HCT116 (cell line): ENCODE measurements at regions not wholly inside any gene's neighbourhood (a gene's known extent, or its start where the extent isn't known, plus 50 kb on each side); places are given as distances from the start of the nearest gene placed in this dataset.

Source experiments
- ATAC-seq: fragments of 200-7000 bp; cut with Tn5 transposase; 2 replicates; pipeline ENCODE4 v1.9.1; 2020; ENCODE audit warnings: mild to moderate bottlenecking, moderate library complexity
- BruUV-seq: library from RNA; stranded (reverse); fragments of 400-500 nt; replicated peaks from 2 replicates; lab custom pipeline; 2021; lab: Mats Ljungman, UMichigan
- CTCF ChIA-PET: fragments of 300-600 bp; sonication (Branson Sonifier 250); formaldehyde crosslinking; loops from one replicate; lab custom pipeline; 2021; ENCODE audit warnings: antibody characterized with exemption; lab: Charles Lee
- POLR2A ChIA-PET: fragments of 300-600, 350-600 bp; sonication (Branson Sonifier 250); formaldehyde crosslinking; loops from one replicate; lab custom pipeline; 2021; ENCODE audit warnings: antibody characterized with exemption; lab: Charles Lee
- RAD21 ChIA-PET, 2 experiments: fragments of 300-600 bp; sonication (Branson Sonifier 250); formaldehyde crosslinking; loops; one replicate each; lab custom pipeline; 2023; ENCODE audit warnings: low total read pairs in 2 of 2; ENCODE audit not compliant: uncharacterized antibody in 2 of 2, unreplicated experiment in 2 of 2, low non-redundant PET in 1 of 2; lab: Charles Lee
- DNase-seq: peaks from one replicate; pipeline ENCODE4 v3.0.0-alpha.2; 2010; ENCODE audit warnings: low read depth, low spot score
- H2AFZ ChIP-seq: fragments of 200-600 bp; shearing (Covaris generic), sonication (generic); 2 replicates; pipeline ENCODE4 v1.6.1; 2017; ENCODE audit warnings: low read depth, mixed run types, mixed read lengths, antibody characterized with exemption, low read length; ENCODE audit not compliant: poor library complexity, severe bottlenecking
- H3K27ac ChIP-seq: 2 replicates; pipeline ENCODE4 v1.5.1; 2012; ENCODE audit warnings: low read depth, low read length
- H3K27me3 ChIP-seq: fragments of 200-600 bp; sonication (generic); 2 replicates; pipeline ENCODE4 v1.6.1; 2016; ENCODE audit warnings: mixed run types, low read length, mixed read lengths; ENCODE audit not compliant: insufficient read depth
- H3K36me3 ChIP-seq, 2 experiments: fragments of 200-500 bp in 1 of 2; fragments of 200-600 bp in 1 of 2; sonication (Bioruptor generic) in 1 of 2; sonication (generic) in 1 of 2; 2 replicates each; pipeline versions ENCODE4 v1.5.1 to v1.6.1; 2014 to 2016; ENCODE audit warnings: low read length in 2 of 2, inconsistent platforms in 1 of 2, mixed read lengths in 1 of 2, mixed run types in 1 of 2; ENCODE audit not compliant: insufficient read depth in 2 of 2, control insufficient read depth in 1 of 2
- H3K4me1 ChIP-seq, 2 experiments: fragments of 200-600 bp in 1 of 2; sonication (generic) in 1 of 2; 2 replicates each; pipeline versions ENCODE4 v1.5.1 to v1.6.1; 2012 to 2017; ENCODE audit warnings: low read length in 2 of 2, inconsistent platforms in 1 of 2, mild to moderate bottlenecking in 1 of 2, mixed read lengths in 1 of 2, mixed run types in 1 of 2, moderate library complexity in 1 of 2; ENCODE audit not compliant: insufficient read depth in 2 of 2, control insufficient read depth in 1 of 2
- H3K4me2 ChIP-seq: fragments of 200-600 bp; sonication (generic); 2 replicates; pipeline ENCODE4 v1.6.1; 2017; ENCODE audit warnings: mixed run types, low read length, mixed read lengths
- H3K4me3 ChIP-seq, 2 experiments: fragments of 200-600 bp in 1 of 2; sonication (generic) in 1 of 2; replicated peaks in 1 of 2; 2 replicates each; pipeline ENCODE4 v1.5.1; 2011 to 2016; ENCODE audit warnings: low read length in 2 of 2, control low read depth in 1 of 2, low read depth in 1 of 2, mild to moderate bottlenecking in 1 of 2, mixed read lengths in 1 of 2, mixed run types in 1 of 2
- H3K79me2 ChIP-seq: fragments of 200-600 bp; sonication (generic); 2 replicates; pipeline ENCODE4 v1.6.1; 2017; ENCODE audit warnings: mild to moderate bottlenecking, mixed run types, low read length, moderate library complexity, mixed read lengths; ENCODE audit not compliant: insufficient read depth
- H3K9ac ChIP-seq: fragments of 200-600 bp; sonication (generic); 2 replicates; pipeline ENCODE4 v1.6.1; 2016; ENCODE audit warnings: low read length, mixed read lengths
- H3K9me2 ChIP-seq: fragments of 200-600 bp; sonication (generic), shearing (Covaris generic); 2 replicates; pipeline ENCODE4 v1.6.1; 2017; ENCODE audit warnings: mixed run types, mild to moderate bottlenecking, moderate library complexity; ENCODE audit not compliant: insufficient read depth
- H3K9me3 ChIP-seq, 2 experiments: fragments of 200-500 bp in 1 of 2; fragments of 200-600 bp in 1 of 2; sonication (Bioruptor generic) in 1 of 2; sonication (generic) in 1 of 2; 2 replicates each; pipeline ENCODE4 v1.6.1; 2014 to 2017; ENCODE audit warnings: low read length in 2 of 2, mixed read lengths in 2 of 2, inconsistent platforms in 1 of 2, low read depth in 1 of 2, mild to moderate bottlenecking in 1 of 2, mixed run types in 1 of 2, moderate library complexity in 1 of 2; ENCODE audit not compliant: control insufficient read depth in 1 of 2, insufficient read depth in 1 of 2
- H4K20me1 ChIP-seq: fragments of 200-600 bp; sonication (generic), shearing (Covaris generic); 2 replicates; pipeline ENCODE4 v1.6.1; 2017; ENCODE audit warnings: mixed run types, mild to moderate bottlenecking, moderate library complexity; ENCODE audit not compliant: insufficient read depth
- CBX3 ChIP-seq: IDR thresholded peaks from 2 replicates; pipeline ENCODE4 v1.6.1; 2012; ENCODE audit warnings: low read depth
- EGR1 ChIP-seq: IDR thresholded peaks from 2 replicates; pipeline ENCODE4 v1.6.1; 2012; ENCODE audit warnings: low read depth
- ELF1 ChIP-seq: IDR thresholded peaks from 2 replicates; pipeline ENCODE4 v1.6.1; 2012; ENCODE audit warnings: low read depth, borderline replicate concordance
- EZH2 ChIP-seq: fragments of 200-600 bp; sonication (generic); IDR thresholded peaks from 2 replicates; pipeline ENCODE4 v1.6.1; 2017; ENCODE audit warnings: antibody characterized with exemption, mixed run types
- JUND ChIP-seq: IDR thresholded peaks from 2 replicates; pipeline ENCODE4 v1.6.1; 2012
- RAD21 ChIP-seq: IDR thresholded peaks from 2 replicates; pipeline ENCODE4 v1.6.1; 2012; ENCODE audit warnings: low read depth, mild to moderate bottlenecking
- SIN3A ChIP-seq: IDR thresholded peaks from 2 replicates; pipeline ENCODE4 v1.6.1; 2012; ENCODE audit warnings: low read depth
- SP1 ChIP-seq: IDR thresholded peaks from 2 replicates; pipeline ENCODE4 v1.6.1; 2012; ENCODE audit warnings: low read depth
- ZNF274 ChIP-seq: fragments of 200-500 bp; sonication (Bioruptor generic); IDR thresholded peaks from 2 replicates; pipeline ENCODE4 v1.6.1; 2014; ENCODE audit warnings: mild to moderate bottlenecking, low read depth, low read length, inconsistent platforms
- intact Hi-C: fragments of 100-400 bp; cut with micrococcal nuclease; formaldehyde crosslinking; loops from 2 replicates; pipeline ENCODE4 v1.10.0; 2022
- TF ChIP-seq, protein P1 (sequence below): IDR thresholded peaks from 2 replicates; pipeline ENCODE4 v1.6.1; 2011; ENCODE audit warnings: mild to moderate bottlenecking, low read length, moderate library complexity; ENCODE audit not compliant: insufficient replicate concordance; ENCODE audit errors: extremely low read depth
- TF ChIP-seq, protein P2 (sequence below), 3 experiments: fragments of 200-600 bp in 1 of 3; sonication (generic) in 1 of 3; IDR thresholded peaks in 2 of 3; conservative IDR thresholded peaks in 1 of 3; 2 replicates each; pipeline ENCODE4 v1.5.1; 2012 to 2017; ENCODE audit warnings: low read depth in 2 of 3, low read length in 2 of 3, antibody characterized with exemption in 1 of 3, borderline replicate concordance in 1 of 3, control low read depth in 1 of 3, mild to moderate bottlenecking in 1 of 3, mixed read lengths in 1 of 3, mixed run types in 1 of 3, moderate library complexity in 1 of 3; ENCODE audit not compliant: insufficient read depth in 1 of 3

DNA sequence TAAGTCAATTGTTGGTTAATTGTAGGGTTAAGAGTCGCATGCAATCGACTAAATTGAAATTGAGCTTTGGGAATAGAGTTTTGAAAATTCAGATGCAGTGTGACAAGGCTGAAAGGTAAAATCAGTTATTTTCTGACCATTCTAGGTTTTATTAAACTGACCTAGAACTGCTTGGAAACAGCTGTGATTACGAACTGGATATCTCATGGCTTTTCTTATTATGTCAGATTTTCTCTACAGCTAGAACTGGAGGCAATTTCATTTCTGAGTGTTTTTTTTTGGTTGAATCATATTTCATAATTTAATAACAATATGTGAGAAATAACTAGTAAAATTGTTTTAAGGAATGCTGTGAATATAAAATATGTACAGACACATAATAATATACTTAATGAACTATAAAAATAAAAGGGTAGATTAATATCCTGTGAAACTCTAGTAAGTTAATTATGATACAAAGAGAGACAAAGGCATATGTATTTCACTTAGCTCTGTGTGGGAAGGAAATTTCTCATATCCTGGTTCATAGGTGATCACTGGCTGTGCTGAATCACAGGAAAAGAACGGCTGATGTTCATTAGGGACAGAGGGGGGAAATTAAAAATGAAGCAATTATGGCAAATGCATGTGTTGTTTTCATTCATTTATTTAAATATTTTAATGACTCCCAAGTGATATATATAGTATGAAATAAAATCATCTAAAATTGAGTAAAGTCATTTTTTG lies 403.2 kb downstream of the ZIC1 start (continued):
- TF ChIP-seq, protein P1, sequence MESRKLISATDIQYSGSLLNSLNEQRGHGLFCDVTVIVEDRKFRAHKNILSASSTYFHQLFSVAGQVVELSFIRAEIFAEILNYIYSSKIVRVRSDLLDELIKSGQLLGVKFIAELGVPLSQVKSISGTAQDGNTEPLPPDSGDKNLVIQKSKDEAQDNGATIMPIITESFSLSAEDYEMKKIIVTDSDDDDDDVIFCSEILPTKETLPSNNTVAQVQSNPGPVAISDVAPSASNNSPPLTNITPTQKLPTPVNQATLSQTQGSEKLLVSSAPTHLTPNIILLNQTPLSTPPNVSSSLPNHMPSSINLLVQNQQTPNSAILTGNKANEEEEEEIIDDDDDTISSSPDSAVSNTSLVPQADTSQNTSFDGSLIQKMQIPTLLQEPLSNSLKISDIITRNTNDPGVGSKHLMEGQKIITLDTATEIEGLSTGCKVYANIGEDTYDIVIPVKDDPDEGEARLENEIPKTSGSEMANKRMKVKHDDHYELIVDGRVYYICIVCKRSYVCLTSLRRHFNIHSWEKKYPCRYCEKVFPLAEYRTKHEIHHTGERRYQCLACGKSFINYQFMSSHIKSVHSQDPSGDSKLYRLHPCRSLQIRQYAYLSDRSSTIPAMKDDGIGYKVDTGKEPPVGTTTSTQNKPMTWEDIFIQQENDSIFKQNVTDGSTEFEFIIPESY, result no peak
- no peak for TF ChIP-seq SIN3A

DNA sequence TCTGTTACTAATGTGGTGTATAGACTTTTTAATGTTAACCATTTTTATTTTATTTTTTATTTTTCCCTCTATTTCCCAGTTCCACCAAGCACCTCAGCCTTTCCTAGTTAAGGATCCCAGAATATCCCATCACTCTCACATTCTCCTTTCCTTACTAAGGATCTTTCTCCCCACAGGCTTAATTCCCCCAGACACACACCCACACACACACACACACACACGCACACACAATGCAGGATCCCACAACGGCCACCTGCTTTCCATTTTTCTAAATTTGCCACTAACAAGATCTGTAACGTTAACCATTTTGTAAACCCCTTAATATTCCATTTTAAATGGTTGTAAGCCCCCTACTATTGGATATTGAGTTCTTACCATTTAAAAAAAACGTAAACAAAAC lies 404.1 kb downstream of the ZIC1 start:
- BruUV-seq, result no TSS peak
- Histone ChIP-seq H3K9ac (no peak overlapping the region), H3K27me3 (no peaks in the 10 kb centered on the region), H3K9me3 (no peaks in the 10 kb centered on the region), H3K9me2 (no peaks in the 10 kb centered on the region), H3K79me2 (no peaks in the 10 kb centered on the region), H4K20me1 (no peaks in the 10 kb centered on the region), H3K27ac (no peak overlapping the region), H3K4me3 (no peak overlapping the region), H3K4me2 (no peak overlapping the region), H3K36me3 (no peaks in the 10 kb centered on the region), H3K4me1 (peaks cover 0 to 5% of the 10 kb centered on the region in 2 experiments; a peak in 1 of 4 replicates), H2AFZ (no peak overlapping the region)
- ChIA-PET POLR2A (no interaction called here), CTCF (no interaction called here), RAD21 (no interaction called here)
- no peak for DNase-seq
- intact Hi-C loops, result no loop called here
- ATAC-seq, result no peak
- TF ChIP-seq SIN3A (no peak), EZH2 (no peak), EGR1 (no peak), RAD21 (no peak), ELF1 (no peak), JUND (no peak), ZNF274 (no peak), SP1 (no peak), CBX3 (no peak)
- TF ChIP-seq, protein P1, result no peak
- TF ChIP-seq, protein P2, sequence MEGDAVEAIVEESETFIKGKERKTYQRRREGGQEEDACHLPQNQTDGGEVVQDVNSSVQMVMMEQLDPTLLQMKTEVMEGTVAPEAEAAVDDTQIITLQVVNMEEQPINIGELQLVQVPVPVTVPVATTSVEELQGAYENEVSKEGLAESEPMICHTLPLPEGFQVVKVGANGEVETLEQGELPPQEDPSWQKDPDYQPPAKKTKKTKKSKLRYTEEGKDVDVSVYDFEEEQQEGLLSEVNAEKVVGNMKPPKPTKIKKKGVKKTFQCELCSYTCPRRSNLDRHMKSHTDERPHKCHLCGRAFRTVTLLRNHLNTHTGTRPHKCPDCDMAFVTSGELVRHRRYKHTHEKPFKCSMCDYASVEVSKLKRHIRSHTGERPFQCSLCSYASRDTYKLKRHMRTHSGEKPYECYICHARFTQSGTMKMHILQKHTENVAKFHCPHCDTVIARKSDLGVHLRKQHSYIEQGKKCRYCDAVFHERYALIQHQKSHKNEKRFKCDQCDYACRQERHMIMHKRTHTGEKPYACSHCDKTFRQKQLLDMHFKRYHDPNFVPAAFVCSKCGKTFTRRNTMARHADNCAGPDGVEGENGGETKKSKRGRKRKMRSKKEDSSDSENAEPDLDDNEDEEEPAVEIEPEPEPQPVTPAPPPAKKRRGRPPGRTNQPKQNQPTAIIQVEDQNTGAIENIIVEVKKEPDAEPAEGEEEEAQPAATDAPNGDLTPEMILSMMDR (IDR thresholded peaks at IDR 0.05 in 2 of 3, conservative IDR thresholded peaks at IDR 0.05 in 1 of 3; ENCODE audit: borderline replicate concordance in 1 of 3, insufficient read depth in 1 of 3, low read depth in 2 of 3, low read length in 2 of 3), result no peak
